B cell (primary cell): ENCODE measurements at regions not wholly inside any gene's neighbourhood (a gene's known extent, or its start where the extent isn't known, plus 50 kb on each side); places are given as distances from the start of the nearest gene placed in this dataset.

Source experiments
- ATAC-seq: fragments of 200-7000 bp; cut with Tn5 transposase; one replicate; pipeline ENCODE4 v1.10.0; 2021; ENCODE audit warnings: low read depth, mild to moderate bottlenecking, moderate number of reproducible peaks, moderate library complexity
- CTCF ChIA-PET: fragments of 350-600 bp; sonication (Branson Sonifier 250); formaldehyde crosslinking; loops from one replicate; lab custom pipeline; 2021; ENCODE audit warnings: antibody characterized with exemption, inconsistent platforms; lab: Charles Lee
- POLR2A ChIA-PET: fragments of 350-600 bp; sonication (Branson Sonifier 250); formaldehyde crosslinking; loops from one replicate; lab custom pipeline; 2021; ENCODE audit warnings: antibody characterized with exemption; lab: Charles Lee
- DNase-seq: peaks from one replicate; pipeline ENCODE4 v3.0.0; 2013
- H2AFZ ChIP-seq: 2 replicates; pipeline ENCODE4 v1.6.1; 2012; ENCODE audit warnings: mild to moderate bottlenecking, low read depth, low read length; ENCODE audit not compliant: insufficient read depth, poor library complexity, severe bottlenecking
- H3K27ac ChIP-seq, 2 donors: 1 replicate in 1 of 2; 2 replicates in 1 of 2; pipeline ENCODE4 v1.5.1; 2012 to 2013; ENCODE audit warnings: low read length in 2 of 2, mild to moderate bottlenecking in 2 of 2, moderate library complexity in 1 of 2
- H3K27me3 ChIP-seq, 4 experiments: fragments of 200-600 bp in 1 of 4; sonication (generic) in 1 of 4; replicated peaks in 1 of 4; 1 replicate in 2 of 4; 2 replicates in 2 of 4; pipeline versions ENCODE4 v1.6.1 to v1.7.0; 2013 to 2016; ENCODE audit warnings: low read length in 3 of 4, mild to moderate bottlenecking in 2 of 4, mixed read lengths in 1 of 4, moderate library complexity in 1 of 4; ENCODE audit not compliant: insufficient read depth in 4 of 4, control insufficient read depth in 3 of 4; ENCODE audit errors: control extremely low read depth in 1 of 4
- H3K36me3 ChIP-seq, 2 experiments: replicated peaks in 1 of 2; 1 replicate in 1 of 2; 2 replicates in 1 of 2; pipeline versions ENCODE4 v1.6.1 to v1.7.1; 2013; ENCODE audit warnings: low read length in 1 of 2; ENCODE audit not compliant: insufficient read depth in 2 of 2, control insufficient read depth in 1 of 2; ENCODE audit errors: control extremely low read depth in 1 of 2, extremely low read depth in 1 of 2
- H3K4me1 ChIP-seq, 2 donors: fragments of 200-600 bp in 1 of 2; sonication (generic) in 1 of 2; 1 replicate in 1 of 2; 2 replicates in 1 of 2; pipeline versions ENCODE4 v1.5.1 to v1.6.1; 2013 to 2017; ENCODE audit warnings: low read length in 2 of 2; ENCODE audit not compliant: control insufficient read depth in 2 of 2, insufficient read depth in 2 of 2
- H3K4me2 ChIP-seq: replicated peaks from 2 replicates; pipeline ENCODE3; 2012; ENCODE audit warnings: mild to moderate bottlenecking, low read depth, low read length; ENCODE audit not compliant: poor library complexity, severe bottlenecking
- H3K4me3 ChIP-seq, 5 experiments: fragments of 200-600 bp in 1 of 5; sonication (generic) in 1 of 5; 1 replicate in 3 of 5; 2 replicates in 2 of 5; pipeline versions ENCODE4 v1.5.1 to v1.7.0; 2011 to 2016; ENCODE audit warnings: low read length in 4 of 5, mild to moderate bottlenecking in 4 of 5, low read depth in 2 of 5, control low read depth in 1 of 5, moderate library complexity in 1 of 5; ENCODE audit not compliant: insufficient read depth in 1 of 5; ENCODE audit errors: control extremely low read depth in 1 of 5, extremely low read depth in 1 of 5
- H3K79me2 ChIP-seq: fragments of 200-600 bp; sonication (generic); one replicate; pipeline ENCODE4 v1.6.0; 2016; ENCODE audit warnings: low read length; ENCODE audit not compliant: control insufficient read depth, insufficient read depth
- H3K9ac ChIP-seq: fragments of 200-600 bp; sonication (generic); 2 replicates; pipeline ENCODE4 v1.6.1; 2017; ENCODE audit warnings: mild to moderate bottlenecking, low read length, moderate library complexity
- H3K9me3 ChIP-seq, 3 donors: one replicate each; pipeline versions ENCODE4 v1.6.1 to v1.7.1; 2013; ENCODE audit warnings: low read length in 2 of 3; ENCODE audit not compliant: control insufficient read depth in 2 of 3, insufficient read depth in 1 of 3; ENCODE audit errors: control extremely low read depth in 1 of 3
- H4K20me1 ChIP-seq: 2 replicates; pipeline ENCODE4 v1.6.0; 2012; ENCODE audit warnings: mild to moderate bottlenecking, low read length; ENCODE audit not compliant: insufficient read depth, control insufficient read depth, poor library complexity, severe bottlenecking
- H3K27ac Mint-ChIP-seq: one replicate; pipeline ENCODE4 v1.8.0; 2021; ENCODE audit warnings: mixed read lengths
- H3K27me3 Mint-ChIP-seq: one replicate; pipeline ENCODE4 v1.8.0; 2021; ENCODE audit warnings: mixed read lengths
- H3K4me1 Mint-ChIP-seq: one replicate; pipeline ENCODE4 v1.8.0; 2021; ENCODE audit warnings: mixed read lengths
- H3K4me3 Mint-ChIP-seq: one replicate; pipeline ENCODE4 v1.8.0; 2021; ENCODE audit warnings: mixed read lengths
- H3K9me3 Mint-ChIP-seq: one replicate; pipeline ENCODE4 v1.8.0; 2022; ENCODE audit warnings: mixed read lengths; ENCODE audit not compliant: insufficient read depth
- EZH2 ChIP-seq: IDR thresholded peaks from 2 replicates; pipeline ENCODE4 v1.6.1; 2012; ENCODE audit warnings: borderline replicate concordance, low read depth, mild to moderate bottlenecking, moderate library complexity, low read length; ENCODE audit not compliant: insufficient read depth, poor library complexity, severe bottlenecking
- WGBS: methylation state at CpG from one replicate; pipeline ENCODE4 v1.1.5; 2013; ENCODE audit warnings: missing lambda C conversion rate; ENCODE audit not compliant: insufficient coverage; 5-methylcytosine and 5-hydroxymethylcytosine counted together
- intact Hi-C: fragments of 100-400 bp; cut with micrococcal nuclease; formaldehyde crosslinking; loops from one replicate; pipeline ENCODE4 v1.10.0; 2022
- TF ChIP-seq, protein P1 (sequence below): fragments of 200-600 bp; IDR thresholded peaks from one replicate; pipeline ENCODE4 v1.8.0; 2022; ENCODE audit warnings: antibody characterized with exemption, mild to moderate bottlenecking

DNA sequence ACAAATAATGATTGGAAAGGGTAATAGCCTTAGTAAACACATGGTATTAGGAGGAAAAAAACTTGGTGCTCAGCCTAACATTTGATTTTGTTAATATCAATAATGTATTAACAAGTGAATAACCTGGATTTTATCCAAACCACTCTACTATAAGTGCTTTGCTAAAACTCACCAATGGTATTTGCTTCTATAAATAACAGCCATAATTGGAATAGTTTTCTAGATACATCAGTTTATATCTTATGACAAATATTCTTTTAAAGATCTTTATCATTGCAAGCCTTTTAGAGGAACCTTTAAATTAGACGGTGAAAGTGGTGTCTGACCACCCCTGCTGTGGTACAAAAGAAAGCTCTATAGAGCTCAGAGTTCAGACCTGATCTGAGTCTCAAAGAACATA lies 123.9 kb downstream of the SHOX2 start:
- no peak overlapping the region for H3K4me3 ChIP-seq
- ChIA-PET POLR2A (no interaction called here), CTCF (no interaction called here)
- H4K20me1 ChIP-seq = no peaks in the 10 kb centered on the region
- no peak overlapping the region for H3K4me3 Mint-ChIP-seq
- ATAC-seq = no peak
- H3K36me3 ChIP-seq = no peaks in the 10 kb centered on the region
- no peaks in the 10 kb centered on the region for H3K4me1 ChIP-seq
- H3K27ac Mint-ChIP-seq = no peak overlapping the region
- intact Hi-C loops = no loop called here
- H3K9me3 Mint-ChIP-seq = no peaks in the 10 kb centered on the region
- no peaks in the 10 kb centered on the region for H3K79me2 ChIP-seq
- no peak overlapping the region for H3K4me2 ChIP-seq
- no peak overlapping the region for H3K27ac ChIP-seq
- no peaks in the 10 kb centered on the region for H3K27me3 ChIP-seq
- no peaks in the 10 kb centered on the region for H3K27me3 Mint-ChIP-seq
- H2AFZ ChIP-seq = no peak overlapping the region
- TF ChIP-seq, protein P1, sequence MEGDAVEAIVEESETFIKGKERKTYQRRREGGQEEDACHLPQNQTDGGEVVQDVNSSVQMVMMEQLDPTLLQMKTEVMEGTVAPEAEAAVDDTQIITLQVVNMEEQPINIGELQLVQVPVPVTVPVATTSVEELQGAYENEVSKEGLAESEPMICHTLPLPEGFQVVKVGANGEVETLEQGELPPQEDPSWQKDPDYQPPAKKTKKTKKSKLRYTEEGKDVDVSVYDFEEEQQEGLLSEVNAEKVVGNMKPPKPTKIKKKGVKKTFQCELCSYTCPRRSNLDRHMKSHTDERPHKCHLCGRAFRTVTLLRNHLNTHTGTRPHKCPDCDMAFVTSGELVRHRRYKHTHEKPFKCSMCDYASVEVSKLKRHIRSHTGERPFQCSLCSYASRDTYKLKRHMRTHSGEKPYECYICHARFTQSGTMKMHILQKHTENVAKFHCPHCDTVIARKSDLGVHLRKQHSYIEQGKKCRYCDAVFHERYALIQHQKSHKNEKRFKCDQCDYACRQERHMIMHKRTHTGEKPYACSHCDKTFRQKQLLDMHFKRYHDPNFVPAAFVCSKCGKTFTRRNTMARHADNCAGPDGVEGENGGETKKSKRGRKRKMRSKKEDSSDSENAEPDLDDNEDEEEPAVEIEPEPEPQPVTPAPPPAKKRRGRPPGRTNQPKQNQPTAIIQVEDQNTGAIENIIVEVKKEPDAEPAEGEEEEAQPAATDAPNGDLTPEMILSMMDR = no peak
- TF ChIP-seq EZH2 = no peak
- H3K4me1 Mint-ChIP-seq = no peaks in the 10 kb centered on the region
- no peak overlapping the region for H3K9ac ChIP-seq
- H3K9me3 ChIP-seq = no peaks in the 10 kb centered on the region
- DNase-seq = no peak
- 71% methylated on average over 1 of the region's 1 CpG for WGBS

DNA sequence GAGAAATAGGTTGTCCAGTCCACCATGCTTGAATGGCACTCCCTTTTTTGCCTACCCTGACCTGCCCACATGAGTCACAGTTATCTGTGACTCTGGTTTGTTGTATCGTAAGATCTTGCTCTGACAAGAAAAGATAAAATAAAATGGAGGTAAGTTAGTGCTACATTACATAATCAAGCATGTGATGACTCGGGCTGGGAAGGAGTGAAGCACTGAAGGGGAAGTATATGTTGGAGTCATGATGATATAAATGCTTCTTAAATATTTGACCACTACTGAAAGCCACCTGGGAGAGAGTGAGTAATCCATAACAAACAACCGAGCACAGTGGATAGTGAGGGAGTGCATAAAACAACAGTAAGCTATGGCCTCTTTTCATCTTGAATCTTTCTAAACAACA lies 124.4 kb downstream of the SHOX2 start:
- Histone ChIP-seq H3K36me3 (no peaks in the 10 kb centered on the region), H3K27ac (no peak overlapping the region), H3K9ac (no peak overlapping the region), H3K4me3 (no peak overlapping the region), H3K4me2 (no peak overlapping the region), H3K79me2 (no peaks in the 10 kb centered on the region), H3K27me3 (no peaks in the 10 kb centered on the region), H2AFZ (no peak overlapping the region), H3K9me3 (no peaks in the 10 kb centered on the region), H4K20me1 (no peaks in the 10 kb centered on the region), H3K4me1 (no peaks in the 10 kb centered on the region)
- Mint-ChIP-seq H3K27me3 (no peaks in the 10 kb centered on the region), H3K27ac (no peak overlapping the region), H3K4me1 (no peaks in the 10 kb centered on the region), H3K9me3 (no peaks in the 10 kb centered on the region), H3K4me3 (no peak overlapping the region)
- ATAC-seq (no peak), DNase-seq (no peak)
- TF ChIP-seq, protein P1 = no peak
- TF ChIP-seq EZH2 = no peak
- CTCF ChIA-PET = no interaction called here
- POLR2A ChIA-PET = no interaction called here
- no CpG with 5 or more reads among the region's 3 CpGs for WGBS
- intact Hi-C loops = no loop called here
